Stimulated activated CD8-positive, alpha-beta memory T cell treated with anti-CD3 and anti-CD28 coated beads, Interleukin-7, amount 100 ng/mL, for 4 hours (primary cell): ENCODE measurements at regions not wholly inside any gene's neighbourhood (a gene's known extent, or its start where the extent isn't known, plus 50 kb on each side); places are given as distances from the start of the nearest gene placed in this dataset.

Experiments used
- DNase-seq, 2 donors: peaks; one replicate each; pipeline ENCODE4 v3.0.0-alpha.2; 2020; ENCODE audit warnings: low read depth in 2 of 2

DNA sequence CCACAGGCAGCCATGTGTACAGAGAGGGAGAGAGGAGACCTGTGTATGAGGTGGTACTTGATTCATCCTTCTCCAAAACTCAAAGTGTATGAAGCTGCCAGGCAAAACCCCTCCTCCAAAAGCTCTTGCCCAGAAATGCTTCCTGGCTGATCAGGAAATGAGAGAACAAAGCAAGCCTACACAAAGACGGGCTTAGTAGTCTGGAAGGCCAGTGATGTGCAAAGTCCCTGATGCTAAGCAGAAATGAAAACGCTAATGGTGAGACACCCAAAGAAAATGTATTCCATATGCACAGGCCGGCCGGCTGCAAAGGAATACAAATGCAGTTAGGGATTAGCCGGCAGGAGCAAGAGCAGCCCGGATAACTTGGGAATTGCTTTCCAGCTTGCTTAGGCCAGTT lies 234.9 kb upstream of the CADM1 start:
- DNase-seq = no peak

DNA sequence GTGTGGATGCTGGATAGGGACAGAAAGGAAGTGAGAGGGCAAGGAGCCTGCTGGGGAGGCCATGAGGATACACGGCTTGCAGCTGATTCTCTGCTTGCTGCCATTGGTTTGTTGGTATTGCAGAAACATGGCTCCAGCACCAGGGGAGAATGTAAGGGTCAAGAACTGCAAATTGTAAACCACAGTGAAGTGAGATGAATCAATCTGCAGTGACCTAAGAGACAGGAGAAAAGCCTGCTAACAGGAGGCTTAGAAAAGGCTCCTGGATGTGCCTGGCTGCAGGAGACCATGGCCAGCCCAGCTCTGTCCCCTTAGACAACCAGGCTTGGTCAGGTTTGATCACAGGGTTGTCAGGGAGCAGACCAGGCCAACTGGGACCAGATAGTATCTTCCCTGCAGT lies 233.7 kb upstream of the CADM1 start:
- DNase-seq = no peak

DNA sequence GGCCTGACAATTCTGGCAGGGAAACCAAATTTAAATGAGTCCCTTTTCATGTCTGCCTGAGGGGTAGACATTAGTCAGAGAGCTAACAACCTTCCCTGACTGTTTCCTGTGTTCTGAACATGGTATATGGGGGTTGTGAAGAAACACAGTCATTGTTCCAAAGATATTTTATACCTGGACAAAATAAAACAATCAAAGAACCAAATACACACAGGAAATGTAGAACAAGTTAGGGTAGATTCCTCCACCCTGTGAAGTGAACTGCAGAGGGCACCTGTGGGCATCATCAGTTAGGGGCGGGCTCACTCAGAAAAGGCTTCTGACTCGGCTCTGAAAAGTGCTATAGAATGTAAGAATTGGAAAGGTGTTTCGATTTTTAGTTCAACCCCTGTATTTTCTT lies 231.9 kb upstream of the CADM1 start:
- DNase-seq = no peak

GRCh38 chr11:115724666-115725065 lies 220.5 kb upstream of the CADM1 start:
- no peak for DNase-seq

DNA sequence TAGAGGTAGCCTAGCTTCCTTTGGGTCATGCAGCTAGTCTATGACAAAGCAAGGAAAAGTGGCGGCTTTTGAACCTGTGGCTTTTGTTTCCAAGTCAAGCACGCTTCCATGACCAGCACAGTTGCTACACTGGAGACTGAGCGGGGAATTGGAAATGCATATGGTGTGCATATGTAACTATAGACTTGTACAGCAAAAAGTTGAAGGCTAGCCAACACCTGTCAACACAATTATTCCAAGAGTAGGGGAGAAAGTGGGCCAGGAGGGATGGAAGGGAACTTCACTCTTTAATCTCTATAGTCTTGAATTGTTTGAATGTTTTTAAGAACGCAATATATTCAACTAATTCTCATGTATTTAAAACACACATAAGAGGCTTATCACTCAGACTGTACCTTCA lies 218.5 kb upstream of the CADM1 start:
- no peak for DNase-seq

DNA sequence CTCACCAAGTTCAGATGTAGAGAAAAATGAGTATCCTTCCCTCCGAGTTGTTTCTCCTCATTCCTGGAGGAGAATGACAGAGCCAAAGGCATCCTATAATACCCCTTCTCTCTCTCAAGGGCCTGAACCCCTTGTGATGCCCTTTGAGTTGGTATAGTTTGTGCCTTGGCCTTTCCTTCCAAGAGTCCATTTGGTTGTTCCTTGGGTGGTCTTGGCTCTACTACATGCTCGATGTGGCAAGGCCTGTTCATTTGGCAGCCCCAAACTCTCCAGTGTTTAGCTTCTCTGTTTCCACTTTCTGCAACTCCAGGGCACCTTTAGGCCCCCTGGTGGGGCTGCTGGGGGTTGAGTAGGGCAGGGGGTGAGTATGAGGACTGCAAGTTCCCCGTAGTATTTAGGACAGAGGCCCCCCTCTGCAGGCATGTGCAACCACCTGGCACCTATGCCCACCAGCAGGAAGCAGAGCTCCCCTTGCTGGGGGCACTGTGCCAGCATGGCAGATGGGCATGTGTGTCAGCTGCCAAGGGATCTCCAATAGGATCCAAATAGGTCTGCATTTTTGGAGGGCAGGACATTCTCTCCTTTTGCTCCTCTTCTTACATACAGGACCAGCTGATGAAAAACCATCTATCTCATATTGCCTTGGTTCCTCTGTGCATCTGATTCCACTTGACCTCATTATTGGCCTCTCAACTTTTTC lies 217.2 kb upstream of the CADM1 start:
- DNase-seq = no peak

DNA sequence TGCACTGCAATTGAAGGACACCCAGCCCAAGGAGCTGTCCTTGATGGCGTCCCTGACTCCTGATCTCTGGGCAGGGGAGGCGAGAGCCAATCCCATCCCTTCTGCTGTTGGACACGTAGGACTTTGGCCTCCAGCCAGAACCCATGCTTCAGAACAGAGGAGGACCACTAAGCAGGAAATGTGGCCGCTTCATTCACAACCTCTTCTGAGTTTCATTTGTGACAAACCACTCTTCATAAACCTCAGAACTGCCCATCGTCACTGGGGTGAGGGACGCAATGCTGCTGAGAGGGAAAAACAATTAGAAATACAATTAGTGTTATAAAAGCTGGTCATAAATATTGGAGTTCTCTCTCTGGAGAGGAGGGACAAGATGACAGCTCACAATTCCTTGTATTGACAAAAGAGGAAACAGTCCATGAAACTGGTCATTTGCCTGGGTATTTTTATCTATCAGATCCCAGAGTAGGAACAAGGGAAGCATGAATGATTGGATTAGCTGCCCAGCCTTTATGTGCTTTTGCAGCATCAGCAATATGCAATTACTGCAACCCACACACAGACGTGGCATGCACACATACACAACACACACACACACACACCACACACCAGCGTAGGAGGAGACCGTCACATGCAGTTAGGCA lies 216.5 kb upstream of the CADM1 start:
- DNase-seq = no peak

DNA sequence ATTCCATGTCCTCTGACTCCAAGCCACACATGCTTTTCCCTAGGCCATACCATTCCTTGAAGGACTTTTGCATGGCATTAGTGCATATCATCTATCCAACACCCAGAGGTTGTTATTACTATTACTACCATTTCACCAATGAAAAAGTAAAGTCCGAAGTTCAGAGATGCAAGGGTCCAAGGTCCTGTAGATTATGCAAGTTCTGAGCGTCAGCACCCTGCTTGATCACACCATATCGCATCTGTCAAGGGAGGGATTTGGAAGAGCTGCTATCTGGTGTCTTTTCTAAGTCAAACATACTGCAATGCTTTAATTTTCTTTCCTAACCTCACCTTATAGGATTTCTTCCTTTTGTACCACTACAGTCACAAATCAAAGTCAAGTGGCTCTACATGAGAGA lies 214.7 kb upstream of the CADM1 start:
- DNase-seq = no peak

- no peak for DNase-seq
These were observed 213.9 kb upstream of the CADM1 start for GRCh38 chr11:115718106-115718505.

GRCh38 chr11:115716601-115717529 lies 212.7 kb upstream of the CADM1 start:
- no peak for DNase-seq

DNA sequence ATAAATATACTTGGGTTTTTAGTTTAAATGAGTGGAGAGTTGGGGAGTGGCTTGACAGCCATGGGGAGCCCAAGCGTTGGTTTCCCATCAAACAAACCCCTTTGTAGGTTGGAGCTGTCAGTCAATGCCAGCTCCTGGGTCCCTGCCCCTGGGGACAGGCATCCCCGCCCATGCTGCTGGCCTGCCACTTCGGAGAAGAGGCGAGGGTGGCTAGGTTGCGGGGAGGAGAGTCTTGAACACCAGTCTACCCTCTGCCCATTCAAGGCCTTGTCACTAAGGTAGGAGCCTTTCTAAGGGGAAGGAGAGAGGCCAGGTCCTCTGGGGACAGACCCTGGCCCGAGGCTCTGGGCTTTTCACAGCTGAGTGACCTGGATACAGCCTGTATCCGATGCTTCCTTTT lies 211.9 kb upstream of the CADM1 start:
- no peak for DNase-seq

- DNase-seq = no peak
These were observed 211.1 kb upstream of the CADM1 start for GRCh38 chr11:115715251-115715770.

- DNase-seq = no peak
These were observed 208.1 kb upstream of the CADM1 start for GRCh38 chr11:115712296-115712695.

DNA sequence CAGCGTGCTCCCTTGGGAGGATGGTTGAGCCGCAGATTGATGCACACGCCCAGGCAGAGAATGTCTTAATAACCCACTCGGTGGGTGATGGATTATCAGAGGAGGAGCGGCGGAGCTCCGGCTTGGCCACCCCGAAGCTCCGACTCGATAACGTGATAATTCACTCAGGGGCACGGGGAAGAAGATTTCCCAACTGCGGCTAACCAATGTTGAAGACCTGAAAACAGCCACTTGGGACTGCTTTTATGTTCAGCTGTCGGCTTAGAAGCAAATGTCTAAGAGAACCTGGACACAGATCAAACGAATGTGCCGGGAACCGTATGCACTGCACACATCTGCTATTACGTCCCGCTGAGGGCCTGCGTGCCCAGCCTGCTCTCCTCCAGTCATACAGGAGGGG lies 206.8 kb upstream of the CADM1 start:
- DNase-seq = no peak

DNA sequence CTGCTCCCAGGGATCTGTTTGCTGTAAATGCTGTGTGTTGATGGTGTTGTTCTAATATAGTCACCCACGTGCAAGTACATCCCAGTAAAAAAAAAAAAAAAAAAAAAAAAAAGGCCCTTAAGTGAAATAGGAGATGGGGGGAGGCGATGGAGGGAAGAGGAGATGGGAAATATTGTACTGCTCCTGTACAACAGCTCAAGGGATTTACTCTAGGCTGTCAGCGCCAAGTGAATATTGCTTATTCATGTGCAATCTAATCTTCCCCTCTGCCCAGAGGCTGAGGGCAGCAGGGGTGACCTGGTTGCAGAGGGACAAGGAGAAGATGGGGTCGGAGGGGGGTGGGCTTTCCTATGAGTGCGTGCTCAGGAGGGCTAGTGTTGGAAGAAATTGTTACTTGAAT lies 206.2 kb upstream of the CADM1 start:
- DNase-seq = no peak

DNA sequence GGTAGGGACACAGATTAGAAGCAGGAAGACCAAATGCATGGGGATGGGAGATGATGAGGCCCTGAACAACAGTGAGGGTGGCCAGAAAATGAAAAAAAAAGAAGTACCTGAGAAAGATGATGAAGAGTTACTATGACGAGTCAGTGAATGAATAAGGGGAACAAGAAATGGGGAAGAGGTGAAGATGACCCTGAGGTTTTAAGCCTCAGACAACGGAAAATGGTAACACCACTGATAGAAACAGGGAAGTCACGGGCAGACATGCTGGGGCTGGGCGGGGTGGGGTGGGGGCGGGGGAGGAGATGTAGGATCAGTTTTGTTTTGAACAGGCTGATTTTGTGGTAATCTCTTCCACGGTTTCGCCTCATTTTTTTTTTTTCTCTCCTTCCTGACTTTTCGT lies 205.1 kb upstream of the CADM1 start:
- no peak for DNase-seq

DNA sequence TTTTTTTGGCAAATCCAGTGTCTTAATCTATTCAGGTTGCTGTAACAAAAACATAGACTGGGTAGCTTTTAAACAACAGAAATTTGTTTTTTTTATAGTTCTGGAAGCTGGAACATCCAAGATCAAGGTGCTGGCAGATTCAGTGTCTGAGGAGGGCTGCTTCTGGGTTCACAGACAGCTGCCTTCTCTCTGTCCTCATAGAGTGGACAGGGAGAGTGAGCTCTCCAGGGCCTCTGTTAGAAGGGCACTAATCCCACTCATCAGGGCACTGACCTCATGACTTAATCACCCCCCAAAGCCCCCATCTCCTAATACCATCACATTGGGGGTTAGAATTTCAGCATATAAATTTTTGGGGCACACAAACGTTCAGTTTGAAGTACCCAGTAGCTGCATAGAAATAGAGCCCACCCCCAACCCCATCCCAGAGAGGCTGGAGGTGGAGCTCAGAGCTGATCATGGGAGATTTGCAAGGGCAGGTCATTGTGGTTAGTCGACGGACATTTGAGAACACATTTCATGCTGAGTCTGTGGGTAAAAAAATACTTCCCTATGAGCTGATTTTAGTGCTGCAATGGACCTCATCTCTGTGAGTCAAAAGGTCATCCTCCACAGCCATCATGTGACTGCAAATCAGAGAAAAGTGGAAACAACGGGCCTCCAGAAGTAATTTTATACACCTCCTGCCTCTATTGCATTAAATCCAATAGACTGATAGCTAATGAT lies 203.1 kb upstream of the CADM1 start:
- DNase-seq = no peak

- no peak for DNase-seq
These were observed 202.5 kb upstream of the CADM1 start for GRCh38 chr11:115706626-115707135.

- DNase-seq = no peak
These were observed 201.0 kb upstream of the CADM1 start for GRCh38 chr11:115705200-115705599.

DNA sequence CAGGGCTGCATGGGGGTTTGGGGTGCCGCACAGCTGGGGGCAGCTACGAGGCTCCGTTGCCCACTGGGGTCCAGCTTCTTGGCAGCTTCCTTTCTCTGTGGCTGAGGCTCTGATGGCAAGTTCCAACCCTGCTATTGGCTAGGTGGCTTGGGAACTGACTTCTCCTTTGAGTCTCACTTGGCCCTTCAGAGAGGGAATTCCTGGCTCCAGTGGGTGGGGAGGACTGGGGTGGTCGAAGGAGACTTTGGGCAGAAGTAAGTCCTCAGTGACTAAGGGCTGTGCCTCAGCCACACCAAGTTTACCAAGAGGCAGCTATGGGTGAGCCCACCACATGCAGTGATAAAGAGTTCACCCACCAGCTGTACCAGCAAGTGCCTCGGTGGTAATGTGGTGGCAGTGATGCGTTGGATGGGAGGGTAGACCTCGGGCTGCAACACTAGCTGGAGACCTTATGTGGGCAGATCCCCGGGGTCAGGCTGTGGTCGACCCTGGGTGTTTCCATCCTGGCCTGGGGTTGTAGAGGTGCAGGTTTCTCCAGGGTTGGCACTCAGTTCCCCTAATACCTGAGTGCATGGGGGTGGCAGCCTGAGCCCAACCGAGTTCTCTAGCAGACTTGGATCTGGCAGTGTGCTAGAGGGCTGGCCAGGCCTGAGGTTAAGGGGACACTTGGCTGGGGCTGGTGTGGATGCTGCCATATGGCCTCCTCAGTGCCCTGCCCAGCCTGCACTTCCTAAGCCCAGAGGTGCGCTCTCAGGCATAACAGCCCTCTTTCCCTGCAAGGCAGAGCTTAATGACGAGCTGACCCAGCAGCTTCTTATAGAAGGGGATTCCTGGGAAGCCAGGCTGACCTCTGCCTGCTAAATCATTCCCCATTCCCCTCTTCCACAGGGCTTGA lies 197.0 kb upstream of the CADM1 start:
- no peak for DNase-seq

GRCh38 chr11:115700496-115700895 lies 196.3 kb upstream of the CADM1 start:
- no peak for DNase-seq
